SK-MEL-5 (cell line): ENCODE measurements at regions not wholly inside any gene's neighbourhood (a gene's known extent, or its start where the extent isn't known, plus 50 kb on each side); places are given as distances from the start of the nearest gene placed in this dataset.
"Not testable (repeated sequence)": the region's sequence is repeated elsewhere in the genome, so short reads cannot be mapped to it uniquely, and the experiment has no call there.

Experiments
- DNase-seq: peaks from one replicate; pipeline ENCODE4 v3.0.0-alpha.2; 2016; ENCODE audit warnings: low read depth, low spot score
- in situ Hi-C: cut with HindIII; loops from 2 replicates; pipeline ENCODE4 v1.10.0; 2016; ENCODE audit warnings: low sequenced_read_pairs, high pct_unique_total_duplicates, low pct_unique_long_range_greater_than_20kb

GRCh38 chrX:124426288-124427169 is 80.2 kb downstream of the SH2D1A start:
- in situ Hi-C loops, result no loop called here
- DNase-seq, result no peak

GRCh38 chrX:124433186-124433585 is 86.8 kb downstream of the SH2D1A start:
- in situ Hi-C loops, result no loop called here
- DNase-seq, result no peak

- DNase-seq, result no peak
- in situ Hi-C loops, result no loop called here
Observed at GRCh38 chrX:124435616-124436015, 89.3 kb downstream of the SH2D1A start.

- in situ Hi-C loops, result no loop called here
- no peak for DNase-seq
Observed at GRCh38 chrX:124440695-124441094, 94.3 kb downstream of the SH2D1A start.

- in situ Hi-C loops, result no loop called here
- no peak for DNase-seq
Observed at GRCh38 chrX:124441971-124442590, 95.7 kb downstream of the SH2D1A start.

GRCh38 chrX:124455966-124456365 is 109.6 kb downstream of the SH2D1A start:
- in situ Hi-C loops, result no loop called here
- DNase-seq, result peak; percentile 3

GRCh38 chrX:124459851-124460250 is 113.5 kb downstream of the SH2D1A start:
- in situ Hi-C loops, result not testable (repeated sequence)

GRCh38 chrX:124462931-124463330 is 116.6 kb downstream of the SH2D1A start:
- no peak for DNase-seq
- in situ Hi-C loops, result no loop called here

More at GRCh38 chrX:124459851-124460250, 113.5 kb downstream of the SH2D1A start:
- DNase-seq, result not testable (repeated sequence)

GRCh38 chrX:124467202-124467601 is 120.8 kb downstream of the SH2D1A start:
- no peak for DNase-seq
- in situ Hi-C loops, result no loop called here

- no peak for DNase-seq
- in situ Hi-C loops, result no loop called here
Observed at GRCh38 chrX:124475358-124475757, 129.0 kb downstream of the SH2D1A start.

- in situ Hi-C loops, result no loop called here
Observed at GRCh38 chrX:124476562-124476961, 130.2 kb downstream of the SH2D1A start.

GRCh38 chrX:124478046-124478445 is 131.7 kb downstream of the SH2D1A start:
- in situ Hi-C loops, result no loop called here
- no peak for DNase-seq

More at GRCh38 chrX:124476562-124476961, 130.2 kb downstream of the SH2D1A start:
- DNase-seq, result no peak

GRCh38 chrX:124488412-124489161 is 142.2 kb downstream of the SH2D1A start:
- in situ Hi-C loops, result no loop called here
- DNase-seq, result no peak

- no peak for DNase-seq
- in situ Hi-C loops, result no loop called here
Observed at GRCh38 chrX:124493984-124494383, 147.6 kb downstream of the SH2D1A start.

- in situ Hi-C loops, result no loop called here
- DNase-seq, result no peak
Observed at GRCh38 chrX:124497386-124497785, 151.0 kb downstream of the SH2D1A start.

GRCh38 chrX:124501586-124501985 is 155.2 kb downstream of the SH2D1A start:
- in situ Hi-C loops, result no loop called here
- no peak for DNase-seq

GRCh38 chrX:124502166-124502565 is 155.8 kb downstream of the SH2D1A start:
- in situ Hi-C loops, result no loop called here
- no peak for DNase-seq

- DNase-seq, result no peak
- in situ Hi-C loops, result no loop called here
Observed at GRCh38 chrX:124502599-124502998, 156.2 kb downstream of the SH2D1A start.
